Mucosa of gallbladder (tissue), 1 donor: ENCODE measurements at regions not wholly inside any gene's neighbourhood (a gene's known extent, or its start where the extent isn't known, plus 50 kb on each side); places are given as distances from the start of the nearest gene placed in this dataset.

ENCODE experiments used
- DNase-seq: peaks from one replicate; pipeline ENCODE4 v3.0.0-alpha.2; 2020; ENCODE audit warnings: low spot score
- donor health status: DM: no; HTN: no; CAD: no.

DNA sequence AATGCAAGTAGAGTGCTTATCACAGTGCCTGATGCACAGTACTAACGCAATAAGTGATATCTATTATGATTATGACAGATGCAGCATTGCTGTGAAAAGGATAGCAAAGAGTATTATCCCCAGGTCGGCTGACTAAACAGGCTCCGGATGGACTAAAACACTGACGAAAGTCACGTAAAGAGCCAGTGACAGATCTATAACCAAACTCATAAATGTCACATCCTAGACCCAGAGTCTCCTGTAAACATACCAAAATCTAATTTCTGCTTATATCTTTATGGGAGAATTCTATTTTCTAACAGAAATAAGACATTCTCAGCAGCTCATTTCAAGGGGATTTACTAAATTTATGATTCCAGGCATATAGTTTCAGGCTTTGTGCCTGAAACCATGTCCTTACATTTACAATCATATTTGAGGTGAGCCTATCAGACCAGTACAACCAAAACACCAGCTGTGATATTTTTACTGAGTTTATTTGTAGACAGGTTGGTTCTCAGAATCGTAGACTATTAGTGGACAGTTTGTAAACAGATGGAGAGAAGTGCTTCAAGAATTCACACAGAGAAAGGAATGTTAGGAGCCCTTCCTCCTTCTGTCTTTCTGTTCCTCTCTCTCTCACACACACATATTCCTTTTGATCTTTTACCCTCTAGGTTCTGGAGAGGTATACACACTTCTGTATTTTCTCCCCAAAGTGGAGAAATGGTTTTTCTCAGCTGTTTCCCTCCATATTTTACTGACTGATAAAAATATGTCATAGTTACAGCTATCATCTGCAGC, 52.4 kb upstream of the WDR26 start:
- no peak for DNase-seq

DNA sequence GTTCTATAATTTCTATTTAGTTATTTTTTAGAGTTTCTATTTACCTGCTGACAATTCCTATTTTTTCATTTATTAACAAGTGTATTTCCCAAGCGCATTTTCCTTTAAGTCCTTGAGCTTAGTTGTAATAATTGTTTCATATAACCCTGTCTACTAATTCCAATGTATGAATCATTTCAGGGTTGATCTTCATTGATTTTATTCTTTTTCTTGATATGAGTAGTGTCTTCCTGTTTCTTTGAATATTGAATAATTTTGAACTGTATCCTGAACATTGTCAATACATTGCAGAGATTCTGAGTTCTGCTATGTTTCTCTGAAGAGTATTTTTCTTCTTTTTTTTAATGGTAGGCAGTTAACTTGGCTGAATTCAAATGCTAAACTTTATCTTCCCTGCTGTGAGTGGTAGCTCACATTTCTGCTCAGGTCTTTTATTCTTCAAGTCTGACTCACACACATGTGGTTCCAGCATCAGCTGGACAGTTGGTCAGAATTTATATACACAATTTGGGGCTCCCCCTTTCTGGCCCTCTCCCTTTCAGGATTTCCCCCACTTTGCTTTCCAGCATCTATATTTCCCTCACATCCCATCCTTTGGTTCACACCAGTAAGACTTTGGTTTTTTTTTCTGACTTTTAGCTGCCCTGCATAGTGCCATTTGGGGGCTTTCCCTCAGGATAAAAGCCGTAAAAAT, 54.4 kb upstream of the WDR26 start:
- DNase-seq, result no peak

DNA sequence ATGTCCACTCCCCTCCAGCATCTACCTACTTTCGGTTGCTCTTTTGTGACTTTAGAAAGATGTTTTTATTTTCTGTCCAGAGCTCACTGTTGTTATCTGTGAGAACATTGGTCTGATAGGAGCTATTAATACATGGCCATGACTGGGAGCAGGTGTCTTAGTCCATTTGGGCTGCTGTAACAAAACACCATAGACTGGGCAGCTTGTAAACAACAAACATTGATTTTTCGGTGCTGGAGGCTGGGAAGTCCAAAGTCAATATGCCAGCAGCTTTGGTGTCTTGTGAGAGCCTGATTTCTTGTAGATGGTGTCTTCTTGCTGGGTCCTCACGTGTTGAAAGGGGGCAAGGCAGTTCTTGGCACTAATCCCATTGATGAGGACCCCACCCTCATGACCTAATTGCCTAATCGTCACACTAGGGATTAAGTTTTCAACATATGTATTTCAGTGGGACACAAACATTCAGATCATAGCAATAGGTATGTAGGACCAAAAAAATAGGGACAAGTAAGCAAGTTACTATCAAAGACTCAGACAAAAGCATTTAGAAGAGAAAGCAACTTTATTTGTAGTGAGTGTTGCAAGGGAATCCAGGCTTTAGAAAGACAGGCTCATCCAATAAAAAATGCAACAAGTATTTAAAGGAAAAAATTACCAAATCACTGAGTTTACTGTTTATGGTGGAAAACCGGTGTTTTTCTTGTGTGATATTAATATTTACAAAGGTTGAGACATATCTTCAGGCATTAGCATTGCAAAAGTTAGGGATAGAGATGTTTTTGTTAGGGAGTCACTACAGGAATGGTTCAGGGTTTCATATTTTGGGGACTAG, 55.2 kb upstream of the WDR26 start:
- no peak for DNase-seq

DNA sequence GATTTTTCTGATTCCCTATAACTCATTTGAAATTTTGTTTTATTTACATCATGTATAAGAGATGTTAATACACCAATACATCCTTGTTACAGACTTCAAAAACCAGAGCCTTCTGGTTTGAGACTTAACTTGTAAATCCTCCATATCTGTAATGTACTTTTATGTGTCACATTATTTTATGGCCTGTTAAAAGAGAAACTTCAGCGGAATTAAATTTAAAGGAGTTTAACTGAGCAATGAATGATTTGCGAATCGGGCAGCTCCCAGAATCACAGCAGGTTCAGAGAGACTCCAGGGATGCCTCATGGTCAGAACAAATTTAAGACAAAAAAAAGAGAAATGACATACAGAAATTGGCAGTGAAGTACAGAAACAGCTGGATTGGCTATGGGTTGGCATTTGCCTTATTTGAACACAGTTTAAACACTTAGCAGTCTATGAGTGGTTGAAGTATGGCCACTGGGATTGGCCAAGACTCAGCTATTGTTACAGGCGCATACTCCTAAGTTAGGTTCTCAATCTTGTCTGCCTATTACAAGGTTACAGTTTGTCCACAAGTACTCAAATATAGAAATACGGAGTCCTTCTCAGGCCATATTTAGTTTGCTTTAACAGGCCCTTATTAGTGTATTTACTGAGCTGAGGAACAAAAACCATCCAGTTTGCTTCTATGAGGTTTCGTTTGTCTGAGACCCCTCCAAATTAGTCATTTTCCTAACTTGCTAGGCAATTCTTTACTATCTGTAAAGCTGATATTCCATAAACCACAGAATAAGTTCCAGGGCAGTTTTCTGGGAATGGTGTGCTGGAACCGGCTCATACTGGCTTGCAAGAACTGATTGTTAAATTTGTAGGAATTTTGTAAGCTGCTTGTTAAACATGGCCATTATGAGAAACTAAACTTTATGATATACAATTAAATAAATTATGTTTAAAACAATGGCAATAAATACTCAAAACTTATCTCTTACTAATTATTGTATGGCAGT, 56.2 kb upstream of the WDR26 start:
- no peak for DNase-seq

DNA sequence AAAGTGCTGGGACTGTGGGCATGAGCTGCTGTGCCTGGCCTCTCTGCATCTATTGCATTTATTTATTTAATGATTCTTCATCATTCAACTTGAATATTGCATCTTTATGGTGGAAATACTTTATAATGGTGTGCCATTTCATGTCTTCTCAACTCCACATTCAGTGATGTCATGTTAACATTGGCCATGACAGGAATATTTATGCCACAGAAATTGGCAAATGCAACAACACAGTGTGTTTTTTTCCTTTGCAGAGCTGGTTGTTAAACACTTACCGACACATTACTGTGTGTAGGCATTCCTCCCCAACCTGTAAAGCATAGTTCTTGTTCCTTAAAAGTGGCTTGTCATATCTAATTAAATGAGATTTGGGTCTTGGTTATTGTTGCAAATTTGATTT, 57.4 kb upstream of the WDR26 start:
- DNase-seq, result no peak

DNA sequence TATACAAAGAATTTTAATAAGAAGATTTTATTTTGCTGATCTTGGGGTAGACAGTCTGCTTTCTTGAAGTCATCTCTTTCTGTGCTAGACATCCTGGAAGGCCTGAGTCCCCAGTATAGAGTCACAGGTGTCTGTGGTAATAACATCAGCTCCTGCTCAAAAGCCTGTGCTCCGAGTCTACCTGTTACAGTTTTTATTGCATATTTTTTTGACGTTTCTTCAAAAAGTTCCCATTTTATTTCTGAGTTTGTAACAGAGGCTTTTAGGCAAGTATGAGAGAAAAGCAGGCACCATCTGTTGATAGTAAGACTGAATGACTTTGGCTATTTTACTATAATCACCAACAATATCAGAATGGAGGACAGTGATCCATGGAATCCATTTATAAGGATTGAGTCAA, 58.0 kb upstream of the WDR26 start:
- no peak for DNase-seq

DNA sequence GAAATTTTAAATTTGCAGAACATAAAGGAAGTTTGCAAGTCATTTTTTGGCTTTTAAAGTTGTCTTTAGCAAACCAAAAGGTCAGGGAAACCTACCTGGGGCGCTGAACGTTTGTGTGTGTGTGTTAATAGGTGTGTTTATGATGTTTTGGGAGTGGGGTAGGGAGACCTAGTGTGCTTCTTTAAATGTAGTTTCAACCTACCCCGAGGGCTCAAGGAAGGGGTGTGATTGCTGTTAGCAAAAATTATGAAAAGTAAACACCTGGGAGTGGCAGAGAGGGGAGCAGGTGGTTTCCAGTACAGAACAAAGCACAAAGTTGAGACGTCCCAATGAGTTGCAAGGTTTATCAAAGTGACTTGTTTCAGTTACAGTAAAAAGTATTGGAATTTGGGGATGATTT, 58.7 kb upstream of the WDR26 start:
- no peak for DNase-seq

DNA sequence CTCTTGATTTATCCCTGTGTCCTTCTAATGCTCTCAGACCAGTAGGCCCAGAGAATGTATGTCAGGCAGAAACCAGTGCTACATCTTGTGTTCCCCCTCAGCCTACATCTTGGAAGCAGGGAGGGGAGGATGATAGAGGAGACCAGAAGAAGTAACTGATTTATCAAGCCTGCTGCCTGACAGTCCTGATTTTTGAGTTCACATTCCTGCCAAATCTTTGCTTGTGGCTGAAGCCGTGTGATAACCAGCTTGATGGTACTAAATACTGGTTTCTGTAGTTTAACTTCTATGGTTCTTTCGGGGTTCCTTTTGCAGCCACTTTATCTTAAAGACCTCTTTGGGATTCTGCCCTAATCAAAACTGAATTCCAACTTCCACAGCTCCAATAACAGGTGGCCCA, 59.7 kb upstream of the WDR26 start:
- no peak for DNase-seq

DNA sequence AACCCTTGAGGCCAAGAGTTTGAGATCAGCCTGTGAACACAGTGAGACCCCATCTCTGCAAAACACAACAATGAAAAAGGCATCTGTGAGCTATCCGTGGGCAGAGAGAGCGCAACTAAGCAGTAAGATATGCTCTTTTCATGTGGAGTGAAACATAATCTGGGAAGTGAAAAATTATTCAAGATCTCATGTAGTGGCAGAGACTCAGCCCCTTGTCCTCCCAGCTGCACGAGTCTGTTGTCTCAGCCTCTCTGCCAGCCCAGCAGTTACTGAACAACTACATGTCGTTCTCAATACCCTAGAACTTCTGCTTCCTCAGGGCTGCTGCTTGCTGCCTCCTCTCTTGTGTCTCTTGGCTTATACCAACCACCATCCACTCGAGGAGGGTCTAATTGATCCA, 61.3 kb upstream of the WDR26 start:
- no peak for DNase-seq

DNA sequence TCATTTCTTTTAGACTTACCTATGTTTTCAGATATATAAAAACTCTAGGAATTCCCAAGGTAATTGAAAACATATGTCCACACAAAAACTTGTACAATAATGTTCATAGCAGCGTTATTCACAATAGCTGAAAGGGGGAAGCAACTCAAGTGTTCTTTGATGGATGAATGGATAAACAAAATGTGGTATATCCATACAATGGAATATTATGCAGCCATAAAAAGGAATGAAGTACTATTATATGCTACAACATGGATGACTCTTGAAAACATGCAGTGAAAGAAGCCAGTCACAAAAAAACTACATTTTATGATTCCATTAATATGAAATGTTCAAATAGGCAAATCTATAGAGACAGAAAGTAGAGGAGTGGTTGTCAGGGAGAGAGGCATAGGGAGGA, 62.2 kb upstream of the WDR26 start:
- no peak for DNase-seq

DNA sequence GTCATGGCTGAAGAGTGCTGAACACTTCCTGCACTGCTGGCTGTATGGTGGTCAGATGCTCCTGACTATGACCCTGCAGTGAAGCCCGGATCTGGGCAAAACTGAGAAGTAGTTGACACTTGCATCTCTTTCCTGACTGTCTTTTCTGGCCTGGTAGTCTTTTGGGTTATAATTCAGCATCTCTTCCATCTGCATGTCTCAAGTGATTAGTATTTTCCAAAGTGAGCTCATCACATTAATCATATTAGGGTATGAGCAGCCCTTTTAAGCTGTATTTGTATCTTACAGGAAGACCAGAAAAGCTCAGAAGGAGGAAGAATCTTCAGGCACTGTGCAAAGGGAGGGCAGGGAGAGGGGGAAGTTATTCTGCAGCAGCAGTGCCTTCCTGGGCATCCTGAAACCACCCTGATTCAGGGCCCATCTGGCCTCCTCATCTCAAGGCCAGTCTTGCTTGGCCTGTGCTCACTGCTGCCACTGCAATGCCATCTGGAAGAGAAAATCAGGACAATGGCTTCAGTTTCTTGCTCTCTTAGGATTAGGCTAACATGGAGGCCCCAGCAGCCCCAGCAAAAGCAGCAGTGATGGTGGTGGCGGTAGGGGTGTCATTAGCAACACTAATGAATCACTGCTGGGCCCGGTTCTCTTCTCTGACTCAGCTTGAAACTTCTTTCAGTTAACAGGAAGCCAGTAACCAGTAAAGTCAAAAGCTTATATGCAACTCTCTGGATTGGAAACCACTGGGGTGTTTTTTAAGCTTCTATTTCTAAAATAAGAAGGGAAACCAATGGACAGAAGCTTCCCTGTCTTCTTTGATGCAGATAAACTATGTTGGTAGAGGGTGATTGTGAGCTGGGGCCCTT, 63.3 kb upstream of the WDR26 start:
- no peak for DNase-seq

DNA sequence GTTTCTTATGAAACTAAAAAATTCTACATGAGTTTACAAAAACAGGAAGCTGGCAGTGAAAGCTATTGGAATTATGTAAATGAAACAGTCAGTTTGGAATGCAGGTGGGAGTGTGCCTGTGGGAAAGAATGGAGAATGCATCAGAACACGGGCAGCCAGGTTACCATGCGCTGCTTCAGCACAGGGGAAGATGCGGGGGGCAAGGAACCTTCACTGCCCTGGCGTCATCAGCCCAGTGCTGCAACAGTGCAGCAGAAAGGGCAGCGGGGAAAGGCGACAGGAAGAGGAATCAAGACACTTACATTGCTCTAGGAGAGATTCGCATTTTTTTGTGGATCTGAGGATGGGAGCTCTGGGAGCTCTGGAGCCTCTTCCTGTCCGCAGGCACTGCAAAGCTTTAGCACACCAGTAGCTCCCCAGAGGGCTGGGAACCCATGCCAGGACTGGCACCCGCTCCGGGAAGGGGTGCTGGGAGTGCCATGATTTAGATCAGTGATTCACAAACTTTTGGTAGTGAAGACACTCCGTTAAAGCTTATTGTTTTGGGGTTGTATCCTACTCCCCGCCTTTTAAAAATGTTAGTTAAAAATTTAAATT, 64.1 kb upstream of the WDR26 start:
- DNase-seq, result no peak

DNA sequence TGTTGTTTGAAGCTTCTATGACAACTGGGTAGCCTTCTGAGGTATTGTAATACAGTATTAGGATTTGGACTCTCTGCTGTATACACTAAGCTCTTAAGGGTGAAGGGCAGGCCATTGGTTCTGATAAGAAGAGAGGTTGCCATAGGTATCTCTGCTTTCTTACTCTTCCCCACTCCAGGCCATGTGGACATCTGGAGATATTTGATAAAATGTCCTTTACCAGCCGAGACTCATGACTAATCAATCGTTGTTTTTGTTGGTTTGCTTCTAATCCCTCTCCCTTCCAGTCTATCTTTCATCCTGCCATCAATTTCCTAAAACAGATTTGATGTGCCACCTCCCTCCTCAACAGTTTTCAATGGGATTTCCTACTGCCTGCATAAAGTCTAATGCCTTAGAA, 64.6 kb upstream of the WDR26 start:
- no peak for DNase-seq

DNA sequence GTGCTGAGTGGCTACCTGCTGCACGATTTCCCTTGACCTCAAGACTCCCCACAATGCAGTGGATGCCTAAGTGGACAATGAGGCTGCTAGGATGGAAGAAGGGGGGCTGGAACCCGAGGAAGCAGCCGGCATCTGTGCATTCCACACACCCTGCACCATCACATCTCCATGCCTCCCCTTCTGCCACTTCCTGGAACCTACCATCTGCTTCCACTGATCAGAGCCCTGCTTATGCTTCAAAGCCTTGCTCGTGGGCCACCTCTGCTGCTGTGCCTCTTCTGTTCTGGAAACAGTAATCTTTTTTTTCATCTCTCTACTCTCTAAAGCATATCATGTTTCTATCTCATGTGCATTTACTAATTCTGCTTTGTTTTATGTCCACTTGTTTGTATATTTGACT, 66.2 kb upstream of the WDR26 start:
- DNase-seq, result no peak

DNA sequence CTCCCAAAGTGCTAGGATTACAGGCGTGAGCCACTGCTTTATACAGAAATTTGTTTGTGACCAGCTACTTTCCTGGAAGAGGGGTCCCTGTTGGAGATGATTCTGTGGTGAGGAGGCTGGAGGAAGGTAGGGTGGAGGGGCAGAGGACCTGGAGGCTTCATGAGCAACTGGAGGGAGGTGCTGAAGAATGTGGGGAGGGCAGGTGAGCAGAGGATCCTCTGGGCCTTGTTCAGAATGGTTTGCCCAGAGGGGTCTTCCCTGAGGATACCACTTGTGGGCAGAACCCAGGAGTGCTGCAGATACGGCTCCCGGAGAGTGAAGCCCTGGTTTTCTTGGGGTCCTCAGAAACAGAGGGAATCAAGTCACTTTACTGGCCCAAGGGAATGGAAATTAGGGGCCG, 67.2 kb upstream of the WDR26 start:
- no peak for DNase-seq

DNA sequence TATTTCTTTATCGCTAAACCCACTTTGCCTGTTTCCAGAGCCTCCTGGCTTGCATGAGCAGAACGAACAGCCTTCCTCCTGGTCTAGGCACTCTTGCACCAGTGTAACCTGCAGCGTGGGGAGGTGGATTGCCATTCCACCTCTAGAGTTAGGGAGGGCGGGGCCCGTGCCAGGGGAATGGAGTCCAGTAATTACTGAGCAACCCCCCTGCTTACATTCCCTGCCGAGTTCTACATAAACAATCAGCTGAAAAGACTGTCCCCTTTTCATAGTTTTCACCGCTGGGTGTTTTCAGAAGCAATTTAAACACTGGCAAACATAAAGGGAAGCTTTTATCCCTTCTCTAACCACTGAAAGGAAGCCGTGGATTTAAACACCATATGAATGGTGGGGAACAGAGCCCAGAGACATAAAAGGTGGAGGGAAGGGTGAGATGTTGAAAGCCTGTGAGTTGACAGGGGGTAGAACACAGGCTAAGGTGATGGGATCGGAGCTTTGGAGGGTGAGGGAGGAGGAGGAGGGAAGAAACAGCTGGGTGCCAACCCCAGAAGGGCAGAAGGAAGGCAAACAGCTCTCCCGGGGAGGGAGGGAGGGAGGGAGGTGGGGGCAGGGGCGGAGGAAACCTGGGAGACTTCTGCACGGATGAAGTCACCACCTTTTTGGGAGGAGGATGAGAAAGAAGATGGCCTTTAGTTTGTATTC, 68.0 kb upstream of the WDR26 start:
- no peak for DNase-seq

DNA sequence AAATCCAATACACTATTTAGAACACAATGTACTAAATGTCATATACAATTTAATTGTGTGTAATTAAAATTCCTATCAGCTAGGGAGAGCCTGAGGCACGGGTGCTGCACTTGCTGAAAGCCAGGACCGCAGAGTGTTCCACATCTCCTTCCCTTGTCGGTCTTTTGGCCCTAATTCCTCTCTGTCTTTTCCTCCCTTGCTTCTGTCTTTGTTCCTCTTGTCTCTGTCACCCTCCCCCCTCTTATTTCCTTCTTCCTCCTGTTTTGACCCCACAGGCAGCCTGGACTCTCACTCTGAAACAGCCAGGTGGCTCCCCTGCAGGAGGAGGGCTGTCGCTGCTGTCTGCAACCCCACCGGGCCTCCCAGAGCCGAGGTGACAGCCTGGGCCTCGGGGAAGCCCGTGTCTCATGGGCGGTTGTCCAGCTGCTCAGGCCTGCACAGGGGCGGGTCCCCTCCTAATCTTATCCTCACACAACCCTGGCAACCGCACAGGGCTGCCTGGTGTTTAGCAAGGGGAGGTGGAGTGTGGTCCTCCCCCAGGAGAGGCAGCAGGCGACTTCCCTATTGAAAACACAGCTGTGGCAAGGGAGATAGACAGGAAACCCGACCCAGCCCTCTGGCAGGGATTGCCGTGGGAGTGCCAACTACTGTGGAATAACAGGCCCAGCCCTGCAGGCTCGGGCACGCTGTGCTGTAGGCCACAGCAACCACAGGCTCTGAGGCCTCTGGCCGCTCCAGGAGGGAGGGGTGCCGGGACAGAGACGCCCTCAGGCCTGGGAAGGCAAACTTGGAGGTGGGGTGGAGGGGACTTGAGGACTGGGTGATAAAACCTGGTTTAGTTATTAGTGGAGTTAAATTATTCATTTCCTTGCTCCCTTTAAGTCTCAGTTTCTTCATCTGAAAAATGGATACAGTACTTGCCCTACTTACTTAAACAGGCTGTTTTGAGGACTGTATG, 68.8 kb upstream of the WDR26 start:
- DNase-seq, result peak; percentile 84

DNA sequence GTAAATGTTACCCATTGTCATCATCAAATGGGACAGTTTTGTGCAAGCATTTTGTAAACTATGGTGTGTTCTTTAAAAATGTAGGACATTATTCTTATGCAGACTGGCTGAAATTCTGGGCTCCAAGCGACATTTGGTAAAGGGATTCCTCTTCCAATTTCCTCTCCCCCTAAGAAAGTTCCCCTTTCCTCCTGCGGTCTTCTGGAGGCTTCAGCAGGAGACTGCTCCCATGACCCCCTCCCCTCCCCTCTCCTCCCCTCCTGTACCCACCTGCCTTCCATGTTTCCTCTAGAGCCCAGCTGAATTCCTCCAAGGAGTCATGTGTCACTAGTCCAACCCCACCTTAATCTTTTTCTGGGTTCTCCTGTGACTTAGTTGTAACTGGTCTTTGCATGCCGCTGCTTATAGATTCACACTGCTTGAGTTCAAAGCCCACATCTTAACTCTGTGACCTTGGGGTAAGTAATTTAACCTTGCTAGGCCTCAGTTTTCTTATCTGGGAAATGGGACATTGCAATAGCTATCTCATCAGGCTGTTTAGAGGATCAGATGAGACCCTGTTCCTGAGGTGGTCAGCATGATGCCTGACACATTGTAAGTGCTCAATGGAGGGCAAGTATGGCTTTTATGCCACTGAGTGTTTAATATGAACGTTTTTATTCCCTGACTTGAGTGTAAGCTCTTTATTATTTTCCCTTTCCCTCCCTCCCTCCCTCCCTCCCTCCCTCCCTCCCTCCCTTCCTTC, 69.9 kb upstream of the WDR26 start:
- DNase-seq, result no peak
